H1 (cell line): ENCODE measurements at regions not wholly inside any gene's neighbourhood (a gene's known extent, or its start where the extent isn't known, plus 50 kb on each side); places are given as distances from the start of the nearest gene placed in this dataset.
A peak's percentile ranks its signal among the peaks of the same experiment; 100 is the strongest.

ENCODE experiments used
- CTCF ChIA-PET: fragments of 300-600 bp; sonication (Branson Sonifier 250); formaldehyde crosslinking; loops from one replicate; lab custom pipeline; 2021; ENCODE audit not compliant: partially characterized antibody; lab: Charles Lee
- POLR2A ChIA-PET: fragments of 300-600 bp; sonication (Branson Sonifier 250); formaldehyde crosslinking; loops from one replicate; lab custom pipeline; 2021; ENCODE audit warnings: inconsistent platforms; ENCODE audit not compliant: partially characterized antibody; lab: Charles Lee
- DNase-seq, 2 experiments: peaks; one replicate each; pipeline versions ENCODE4 v3.0.0 to v3.0.0-alpha.2; 2010 to 2022; ENCODE audit warnings: low spot score in 2 of 2, low read depth in 1 of 2, mixed read lengths in 1 of 2
- FAIRE-seq: peaks from 2 replicates; lab custom pipeline; 2011; peaks lifted over from hg19 to GRCh38; lab: Jason Lieb, UNC
- H2AFZ ChIP-seq: 2 replicates; pipeline ENCODE4 v1.8.1; 2012; ENCODE audit warnings: low read length, inconsistent platforms
- H2AK5ac ChIP-seq: 2 replicates; pipeline ENCODE4 v1.6.1; 2013; ENCODE audit warnings: low read depth, low read length
- H2BK120ac ChIP-seq: replicated peaks from 2 replicates; pipeline ENCODE3; 2013; ENCODE audit warnings: low read depth, low read length, inconsistent platforms
- H2BK12ac ChIP-seq: 2 replicates; pipeline ENCODE4 v1.6.1; 2013; ENCODE audit warnings: low read depth, low read length
- H2BK15ac ChIP-seq: 2 replicates; pipeline ENCODE4 v1.6.1; 2013; ENCODE audit warnings: low read length
- H2BK20ac ChIP-seq: 2 replicates; pipeline ENCODE4 v1.6.1; 2013; ENCODE audit warnings: low read length
- H2BK5ac ChIP-seq: 2 replicates; pipeline ENCODE4 v1.6.1; 2013; ENCODE audit warnings: low read depth, low read length
- H3K14ac ChIP-seq: 2 replicates; pipeline ENCODE4 v1.6.1; 2013; ENCODE audit warnings: inconsistent platforms; ENCODE audit not compliant: insufficient read length
- H3K18ac ChIP-seq: 2 replicates; pipeline ENCODE4 v1.6.1; 2013; ENCODE audit warnings: low read length; ENCODE audit errors: extremely low read depth
- H3K23ac ChIP-seq: 2 replicates; pipeline ENCODE4 v1.6.1; 2013; ENCODE audit warnings: inconsistent platforms; ENCODE audit not compliant: insufficient read length
- H3K23me2 ChIP-seq: 2 replicates; pipeline ENCODE4 v1.6.1; 2013; ENCODE audit warnings: low read depth, low read length
- H3K27ac ChIP-seq: 2 replicates; pipeline ENCODE4 v1.6.1; 2011; ENCODE audit warnings: low read depth, low read length, inconsistent platforms
- H3K27me3 ChIP-seq, 4 experiments: replicated peaks in 1 of 4; 1 replicate in 1 of 4; 2 replicates in 3 of 4; pipeline versions ENCODE4 v1.6.1 to v1.8.1; 2011 to 2013; ENCODE audit warnings: low read length in 3 of 4, mild to moderate bottlenecking in 3 of 4, inconsistent platforms in 2 of 4, mixed read lengths in 2 of 4, moderate library complexity in 1 of 4; ENCODE audit not compliant: control insufficient read depth in 3 of 4, insufficient read depth in 3 of 4; ENCODE audit errors: extremely low read depth in 1 of 4
- H3K36me3 ChIP-seq, 4 experiments: 2 replicates each; pipeline versions ENCODE4 v1.6.1 to v1.8.1; 2011 to 2013; ENCODE audit warnings: mild to moderate bottlenecking in 4 of 4, low read length in 3 of 4, moderate library complexity in 2 of 4, control low read depth in 1 of 4, inconsistent platforms in 1 of 4; ENCODE audit not compliant: insufficient read depth in 4 of 4, control insufficient read depth in 2 of 4
- H3K4ac ChIP-seq: replicated peaks from 2 replicates; pipeline ENCODE3; 2013; ENCODE audit warnings: low read length, low read depth, mixed read lengths, inconsistent platforms; ENCODE audit not compliant: insufficient read length
- H3K4me1 ChIP-seq, 4 experiments: replicated peaks in 1 of 4; 1 replicate in 1 of 4; 2 replicates in 3 of 4; pipeline versions ENCODE4 v1.6.1 to v1.8.1; 2011 to 2013; ENCODE audit warnings: low read length in 3 of 4, inconsistent platforms in 2 of 4, mixed read lengths in 1 of 4; ENCODE audit not compliant: insufficient read depth in 4 of 4, control insufficient read depth in 3 of 4
- H3K4me2 ChIP-seq, 2 experiments: 2 replicates each; pipeline versions ENCODE4 v1.6.1 to v1.8.1; 2011 to 2013; ENCODE audit warnings: low read depth in 2 of 2, low read length in 2 of 2, control low read depth in 1 of 2, inconsistent platforms in 1 of 2, mild to moderate bottlenecking in 1 of 2; ENCODE audit not compliant: insufficient read depth in 1 of 2
- H3K4me3 ChIP-seq, 4 experiments: fragments of 200-600, 300-600 bp in 1 of 4; sonication (generic), shearing (Covaris generic), sonication (Bioruptor Twin) in 1 of 4; 2 replicates each; pipeline versions ENCODE4 v1.5.1 to v1.8.1; 2011 to 2016; ENCODE audit warnings: low read length in 4 of 4, low read depth in 3 of 4, control low read depth in 2 of 4, inconsistent platforms in 2 of 4, mild to moderate bottlenecking in 2 of 4, mixed read lengths in 1 of 4, moderate library complexity in 1 of 4; ENCODE audit not compliant: insufficient read depth in 2 of 4; ENCODE audit errors: extremely low read depth in 1 of 4
- H3K56ac ChIP-seq: replicated peaks from 2 replicates; pipeline ENCODE3; 2013; ENCODE audit warnings: low read depth, mild to moderate bottlenecking, mixed read lengths, low read length, inconsistent platforms; ENCODE audit not compliant: insufficient read length
- H3K79me1 ChIP-seq: 2 replicates; pipeline ENCODE4 v1.6.1; 2013; ENCODE audit warnings: low read depth, low read length, control low read depth
- H3K79me2 ChIP-seq, 2 experiments: 2 replicates each; pipeline versions ENCODE4 v1.6.1 to v1.8.1; 2012 to 2013; ENCODE audit warnings: low read length in 2 of 2, mild to moderate bottlenecking in 2 of 2, inconsistent platforms in 1 of 2; ENCODE audit not compliant: insufficient read depth in 2 of 2, control insufficient read depth in 1 of 2
- H3K9ac ChIP-seq, 4 experiments: replicated peaks in 1 of 4; 1 replicate in 1 of 4; 2 replicates in 3 of 4; pipeline versions ENCODE4 v1.6.1 to v1.8.1; 2011 to 2013; ENCODE audit warnings: low read depth in 3 of 4, low read length in 3 of 4, control low read depth in 2 of 4, mild to moderate bottlenecking in 2 of 4, moderate library complexity in 2 of 4, inconsistent platforms in 1 of 4; ENCODE audit errors: extremely low read depth in 1 of 4
- H3K9me3 ChIP-seq, 2 experiments: 2 replicates each; pipeline versions ENCODE4 v1.6.1 to v1.8.1; 2012 to 2013; ENCODE audit warnings: mild to moderate bottlenecking in 2 of 2, moderate library complexity in 2 of 2, control low read depth in 1 of 2, inconsistent platforms in 1 of 2, low read depth in 1 of 2, low read length in 1 of 2, mixed read lengths in 1 of 2; ENCODE audit not compliant: insufficient read depth in 2 of 2
- H4K20me1 ChIP-seq, 2 experiments: replicated peaks in 1 of 2; 2 replicates each; pipeline versions ENCODE3 to v1.8.1; 2011 to 2013; ENCODE audit warnings: inconsistent platforms in 2 of 2, low read length in 2 of 2, mild to moderate bottlenecking in 1 of 2; ENCODE audit not compliant: insufficient read depth in 2 of 2, control insufficient read depth in 1 of 2
- H4K5ac ChIP-seq: 2 replicates; pipeline ENCODE4 v1.6.1; 2013; ENCODE audit warnings: low read length, low read depth, mixed read lengths, inconsistent platforms; ENCODE audit not compliant: insufficient read length
- H4K8ac ChIP-seq: 2 replicates; pipeline ENCODE4 v1.8.0; 2013; ENCODE audit warnings: mild to moderate bottlenecking, moderate library complexity, low read length, inconsistent platforms; ENCODE audit not compliant: insufficient read depth; ENCODE audit errors: extremely low read depth
- H4K91ac ChIP-seq: replicated peaks from 2 replicates; pipeline ENCODE3; 2013; ENCODE audit warnings: low read length, mixed read lengths, inconsistent platforms; ENCODE audit not compliant: insufficient read length
- BCL11A ChIP-seq, 2 experiments: IDR thresholded peaks; one replicate each; pipeline ENCODE4 v1.6.1; 2011; ENCODE audit warnings: low read depth in 2 of 2, low read length in 2 of 2, mild to moderate bottlenecking in 2 of 2
- CBX8 ChIP-seq: fragments of 300-800, 300-1000 bp; sonication (generic); IDR thresholded peaks from 2 replicates; pipeline ENCODE4 v1.7.1; 2016; ENCODE audit warnings: low read depth, low read length, borderline replicate concordance
- CREB1 ChIP-seq: IDR thresholded peaks from 2 replicates; pipeline ENCODE4 v1.6.1; 2012; ENCODE audit warnings: inconsistent platforms
- CTBP2 ChIP-seq: IDR thresholded peaks from 2 replicates; pipeline ENCODE4 v1.7.0; 2011; ENCODE audit warnings: borderline replicate concordance, mild to moderate bottlenecking, moderate library complexity, mixed read lengths, low read length; ENCODE audit not compliant: insufficient read depth, insufficient read length
- JUND ChIP-seq: IDR thresholded peaks from 2 replicates; pipeline ENCODE4 v1.6.1; 2011; ENCODE audit warnings: mild to moderate bottlenecking, improper control_type of control experiment, low read length
- RFX5 ChIP-seq: IDR thresholded peaks from 2 replicates; pipeline ENCODE4 v1.6.1; 2011; ENCODE audit warnings: low read depth, low read length, improper control_type of control experiment, borderline replicate concordance
- RNF2 ChIP-seq: fragments of 200-900, 300-1000 bp; sonication (generic); IDR thresholded peaks from 2 replicates; pipeline ENCODE4 v1.7.1; 2016; ENCODE audit warnings: borderline replicate concordance, low read depth, mild to moderate bottlenecking, antibody characterized with exemption, low read length; ENCODE audit not compliant: poor library complexity, severe bottlenecking; ENCODE audit errors: missing control alignments
- SP1 ChIP-seq: IDR thresholded peaks from 2 replicates; pipeline ENCODE4 v1.6.1; 2011; ENCODE audit warnings: low read depth, low read length
- SP2 ChIP-seq: IDR thresholded peaks from 2 replicates; pipeline ENCODE4 v1.6.1; 2012; ENCODE audit warnings: mild to moderate bottlenecking, low read length, inconsistent platforms
- SRF ChIP-seq: IDR thresholded peaks from 2 replicates; pipeline ENCODE4 v1.6.1; 2011; ENCODE audit warnings: mild to moderate bottlenecking, low read depth, low read length, moderate library complexity
- SUZ12 ChIP-seq: fragments of 200-600 bp; sonication (generic); IDR thresholded peaks from 2 replicates; pipeline ENCODE4 v1.6.1; 2012; ENCODE audit warnings: mild to moderate bottlenecking, inconsistent platforms, low read length, moderate library complexity, mixed read lengths
- TAF1 ChIP-seq: IDR thresholded peaks from 2 replicates; pipeline ENCODE4 v1.6.1; 2011; ENCODE audit warnings: mild to moderate bottlenecking, low read depth, low read length
- USF2 ChIP-seq: IDR thresholded peaks from 2 replicates; pipeline ENCODE4 v1.6.1; 2011; ENCODE audit warnings: low read length, improper control_type of control experiment
- WGBS, 2 experiments: shearing (Covaris generic) in 1 of 2; methylation state at CpG; one replicate each; pipeline versions ENCODE4 v1.1.6 to v1.1.7; 2013 to 2015; ENCODE audit warnings: low lambda C conversion rate in 2 of 2, mixed read lengths in 2 of 2, inconsistent platforms in 1 of 2, low coverage in 1 of 2, missing lambda C conversion rate in 1 of 2; ENCODE audit not compliant: insufficient replicate concordance in 2 of 2, insufficient coverage in 1 of 2, insufficient read length in 1 of 2; ENCODE audit errors: extremely low coverage in 1 of 2, missing lambda C conversion rate in 1 of 2; 5-methylcytosine and 5-hydroxymethylcytosine counted together

- Histone ChIP-seq H4K5ac (no peak overlapping the region), H4K8ac (no peak overlapping the region), H3K9me3 (no peaks in the 10 kb centered on the region), H4K91ac (no peak overlapping the region), H2AFZ (0 out of 2 replicates have a peak overlapping the region, but pooled peaks have one; percentile 10), H3K23ac (no peak overlapping the region), H3K23me2 (no peaks in the 10 kb centered on the region; the same call in 1 of the 2 replicates), H2BK12ac (no peak overlapping the region), H3K79me2 (no peaks in the 10 kb centered on the region), H3K4me1 (no peaks in the 10 kb centered on the region), H2BK120ac (no peak overlapping the region), H2BK15ac (no peak overlapping the region), H2BK5ac (no peak overlapping the region), H3K4ac (no peak overlapping the region), H3K56ac (no peak overlapping the region), H2AK5ac (no peak overlapping the region), H3K36me3 (no peaks in the 10 kb centered on the region), H3K4me3 (no peak overlapping the region), H3K27ac (no peak overlapping the region), H2BK20ac (no peak overlapping the region), H3K27me3 (no peaks in the 10 kb centered on the region), H3K9ac (no peak overlapping the region), H3K4me2 (no peak overlapping the region), H3K14ac (no peak overlapping the region), H3K18ac (no peak overlapping the region), H3K79me1 (no peaks in the 10 kb centered on the region), H4K20me1 (no peaks in the 10 kb centered on the region)
- ChIA-PET CTCF (interaction anchor here (1.2 kb wide), 1 partner anchor 54 kb away, joined by 3 read pairs; no protein-coding TSS in a partner anchor), POLR2A (no interaction called here)
- TF ChIP-seq SP2 (no peak), USF2 (no peak), RNF2 (no peak), SP1 (no peak), SUZ12 (no peak), JUND (no peak), CTBP2 (no peak), CBX8 (no peak), RFX5 (no peak), TAF1 (no peak), SRF (no peak), BCL11A (IDR thresholded peaks at IDR 0.05; ENCODE audit: low read depth in 2 of 2, low read length in 2 of 2) (no peak), CREB1 (no peak)
- no peak for FAIRE-seq
- 64% methylated on average over 2 of the region's 2 CpGs; no CpG with 5 or more reads in 1 of the 2 experiments for WGBS, 2 experiments
- DNase-seq, result no peak
Measured at GRCh38 chr18:43367895-43368294, 90.6 kb upstream of the SYT4 start.
